ENCODE measurements at regions not wholly inside any gene's neighbourhood (a gene's known extent, or its start where the extent isn't known, plus 50 kb on each side); places are given as distances from the start of the nearest gene placed in this dataset.
"Not testable (repeated sequence)": the region's sequence is repeated elsewhere in the genome, so short reads cannot be mapped to it uniquely, and the experiment has no call there.

DNA sequence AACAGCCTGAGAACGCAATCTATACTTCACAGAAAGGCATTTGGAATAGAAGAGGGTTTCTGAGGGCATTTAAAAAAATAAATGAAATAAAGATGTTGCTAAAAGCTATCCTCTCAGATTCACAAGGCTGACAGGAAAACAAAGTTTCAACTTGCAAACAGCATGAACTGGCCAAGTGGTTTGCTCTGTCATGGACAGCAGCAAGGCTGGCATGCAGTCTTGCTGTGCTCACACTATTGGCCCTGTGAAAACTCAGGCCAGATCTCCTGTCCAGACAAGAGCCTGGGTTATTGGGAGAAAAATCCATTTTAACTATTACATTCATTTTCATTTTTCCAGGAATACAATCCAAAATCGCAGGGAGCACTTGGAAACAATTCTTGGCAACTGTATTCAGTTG is 506.2 kb upstream of the SLC35B3 start:
- DNase-seq, result no peak

- DNase-seq, result no peak
These were observed 505.0 kb upstream of the SLC35B3 start for GRCh38 chr6:8940356-8940755.

DNA sequence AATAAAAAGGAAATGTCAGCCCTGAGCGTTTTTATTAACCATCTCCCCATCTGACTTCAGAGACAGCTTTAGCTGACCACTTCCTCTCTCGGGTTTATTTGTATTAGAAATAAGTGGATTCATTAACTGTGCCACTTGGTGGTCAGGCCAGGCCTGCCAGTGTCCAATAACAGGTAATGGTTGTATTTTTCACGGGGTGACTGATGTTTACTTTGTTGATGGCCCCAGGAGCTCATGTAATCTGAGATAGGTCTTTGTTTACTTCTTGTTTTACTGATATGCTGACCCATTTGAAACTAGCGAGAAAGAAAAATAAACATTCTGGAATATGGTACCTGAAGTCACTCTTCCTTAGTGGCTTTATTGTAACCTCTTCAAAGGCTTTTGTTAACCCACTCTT is 504.3 kb upstream of the SLC35B3 start:
- DNase-seq, result peak; percentile 3

DNA sequence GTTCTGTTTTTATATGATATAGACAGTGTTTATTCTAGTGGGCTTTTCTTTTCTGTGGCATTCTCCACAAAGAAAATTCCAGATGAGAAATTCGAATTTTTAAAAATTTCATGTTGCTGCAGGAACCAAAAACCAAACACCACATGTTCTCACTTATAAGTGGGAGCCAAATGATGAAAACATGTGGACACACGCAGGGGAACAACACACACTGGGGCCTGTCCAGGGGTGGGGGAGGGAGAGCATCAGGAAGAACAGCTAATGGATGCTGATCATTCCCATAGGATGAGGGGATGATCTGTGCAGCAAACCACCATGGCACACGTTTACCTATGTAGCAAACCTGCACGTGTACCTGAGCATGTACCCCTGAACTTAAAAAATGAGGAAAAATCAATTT is 499.0 kb upstream of the SLC35B3 start:
- no peak for DNase-seq

DNA sequence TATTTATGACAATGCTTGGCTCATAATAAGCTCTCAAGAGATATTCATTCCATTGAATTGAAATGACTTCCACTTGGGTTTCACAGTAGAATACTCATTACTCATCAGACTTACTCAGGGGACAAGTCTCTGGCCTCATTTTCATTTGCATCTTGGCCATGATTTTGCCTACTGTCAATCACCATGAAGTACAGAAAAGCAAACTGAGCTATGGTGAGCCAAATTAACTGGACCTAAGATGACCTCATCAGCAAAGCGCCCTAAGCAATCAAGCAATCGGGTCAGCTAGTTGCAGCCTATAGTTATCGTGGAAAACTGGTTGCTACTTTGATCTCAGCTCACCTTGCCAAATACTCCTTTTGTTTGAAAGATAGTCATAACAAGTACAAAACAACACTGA is 494.7 kb upstream of the SLC35B3 start:
- DNase-seq, result no peak

- DNase-seq, result not testable (repeated sequence)
These were observed 484.9 kb upstream of the SLC35B3 start for GRCh38 chr6:8920244-8920643.

DNA sequence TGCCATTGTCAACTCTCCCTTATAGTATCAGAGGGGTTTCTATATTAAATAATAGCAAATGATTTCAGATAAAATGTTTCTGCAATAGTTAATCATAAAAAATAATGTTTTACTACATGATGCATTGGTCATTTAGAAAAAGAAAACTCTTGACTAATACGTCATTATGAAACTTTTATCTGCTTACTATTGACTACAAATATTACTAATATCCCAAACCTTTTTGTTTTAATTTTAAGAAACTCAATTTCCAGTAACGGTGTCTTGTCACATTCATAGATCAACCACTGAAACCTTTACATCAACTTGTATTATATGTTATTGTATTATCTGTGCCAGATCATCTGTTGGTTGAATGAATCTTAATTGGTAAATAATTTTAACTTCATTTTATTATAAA is 482.9 kb upstream of the SLC35B3 start:
- no peak for DNase-seq

GRCh38 chr6:8914700-8915099 is 479.4 kb upstream of the SLC35B3 start:
- DNase-seq, result no peak

GRCh38 chr6:8908638-8909037 is 473.3 kb upstream of the SLC35B3 start:
- no peak for DNase-seq

DNA sequence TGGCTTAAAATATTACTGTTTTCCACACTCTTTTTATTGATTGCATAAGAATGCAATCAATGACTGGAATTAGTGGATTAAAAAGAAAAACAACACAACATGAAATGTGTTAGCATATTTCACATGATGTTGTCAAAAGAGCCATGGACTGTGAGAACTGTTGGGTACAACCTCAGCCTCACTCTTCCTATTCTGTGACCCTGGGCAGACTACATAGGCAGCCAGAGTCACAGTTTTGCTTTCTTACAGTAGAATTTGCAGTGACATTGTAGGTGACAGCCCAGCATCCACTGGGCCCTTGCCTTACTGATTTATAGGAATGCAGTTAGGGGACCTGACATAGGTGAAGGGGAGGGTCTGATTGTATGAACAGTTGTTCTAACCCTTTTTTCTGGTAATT is 471.4 kb upstream of the SLC35B3 start:
- DNase-seq, result no peak

GRCh38 chr6:8905757-8906156 is 470.4 kb upstream of the SLC35B3 start:
- DNase-seq, result peak; percentile 4

DNA sequence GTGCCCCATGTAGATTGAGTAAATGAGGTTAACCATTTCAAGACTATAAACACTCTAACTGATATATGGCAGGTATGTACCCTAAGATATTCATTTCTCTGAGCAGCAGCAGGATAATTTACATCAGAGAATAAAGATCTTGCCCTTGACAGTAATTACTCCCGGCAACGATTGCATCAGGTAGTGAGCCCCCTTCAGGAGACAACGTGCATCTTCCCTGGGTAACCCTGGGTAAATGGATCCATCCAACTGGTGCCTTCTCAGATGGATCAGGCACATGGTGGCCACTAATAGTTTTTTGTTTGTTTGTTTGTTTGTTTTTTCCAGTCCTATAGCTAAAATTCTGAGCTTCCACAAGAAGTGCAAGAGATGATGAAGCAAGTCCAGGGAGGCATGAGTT is 469.4 kb upstream of the SLC35B3 start:
- DNase-seq, result peak; percentile 27

- DNase-seq, result no peak
These were observed 464.7 kb upstream of the SLC35B3 start for GRCh38 chr6:8900056-8900455.

GRCh38 chr6:8889514-8889913 is 454.2 kb upstream of the SLC35B3 start:
- no peak for DNase-seq

- DNase-seq, result peak; percentile 45
These were observed 453.1 kb upstream of the SLC35B3 start for GRCh38 chr6:8888468-8888867.

DNA sequence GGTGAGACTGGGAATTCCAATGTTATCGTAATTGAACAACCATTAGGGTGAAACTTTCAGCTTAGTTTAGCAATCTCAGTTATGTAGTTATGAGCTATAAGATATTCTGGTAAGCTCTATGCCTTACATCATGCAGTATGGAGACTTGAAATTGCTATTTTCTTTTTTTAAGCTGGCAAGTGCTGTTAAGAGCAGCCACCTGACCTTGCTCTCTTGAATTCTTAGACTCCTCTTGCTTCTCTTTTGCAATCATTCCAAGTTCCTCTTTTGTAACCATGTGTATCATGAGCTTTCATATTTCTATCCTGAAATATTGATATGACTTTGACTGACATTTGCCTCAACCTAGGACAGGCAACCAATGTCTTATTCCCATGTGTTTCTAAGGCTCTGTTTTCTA is 446.3 kb upstream of the SLC35B3 start:
- peak; percentile 73 for DNase-seq

DNA sequence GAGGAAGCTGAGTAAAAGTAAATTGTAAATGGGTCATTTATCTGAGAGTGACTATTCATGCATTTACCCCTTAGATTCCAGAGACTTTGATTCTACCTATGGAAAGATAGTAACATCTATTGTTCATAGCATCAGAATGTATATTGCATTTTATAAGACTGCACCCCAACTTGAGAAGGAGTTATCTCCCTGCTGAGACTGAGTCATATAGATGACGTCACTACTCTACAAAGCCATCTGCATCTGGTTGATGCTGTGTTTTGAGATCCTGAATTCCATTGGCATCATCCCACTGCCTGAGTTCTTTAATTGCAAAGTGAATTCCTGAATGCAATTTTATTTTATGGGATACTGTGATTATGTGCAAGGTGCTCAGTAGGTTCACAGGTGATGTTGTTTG is 444.0 kb upstream of the SLC35B3 start:
- no peak for DNase-seq

- DNase-seq, result no peak
These were observed 440.6 kb upstream of the SLC35B3 start for GRCh38 chr6:8875986-8876385.

- no peak for DNase-seq
These were observed 437.2 kb upstream of the SLC35B3 start for GRCh38 chr6:8872589-8872988.

DNA sequence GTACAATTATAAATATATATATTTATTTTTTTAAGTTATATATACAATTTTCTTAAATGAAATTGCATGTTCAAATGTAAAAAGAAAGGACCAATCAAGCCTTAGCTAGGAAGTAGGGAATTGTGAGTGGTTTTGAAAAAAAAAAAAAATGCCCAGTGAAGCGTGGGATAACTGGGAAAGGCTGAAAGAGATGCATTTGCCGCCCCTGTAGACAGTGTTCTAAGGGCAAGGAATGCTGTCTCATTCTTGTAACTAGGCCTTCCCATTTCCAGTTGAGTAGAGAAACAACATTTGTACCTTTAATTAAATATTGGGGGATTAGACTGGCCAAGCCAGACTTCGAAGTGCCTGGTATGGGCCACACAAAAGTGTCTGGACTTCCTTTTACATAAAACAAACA is 430.1 kb upstream of the SLC35B3 start:
- no peak for DNase-seq

DNA sequence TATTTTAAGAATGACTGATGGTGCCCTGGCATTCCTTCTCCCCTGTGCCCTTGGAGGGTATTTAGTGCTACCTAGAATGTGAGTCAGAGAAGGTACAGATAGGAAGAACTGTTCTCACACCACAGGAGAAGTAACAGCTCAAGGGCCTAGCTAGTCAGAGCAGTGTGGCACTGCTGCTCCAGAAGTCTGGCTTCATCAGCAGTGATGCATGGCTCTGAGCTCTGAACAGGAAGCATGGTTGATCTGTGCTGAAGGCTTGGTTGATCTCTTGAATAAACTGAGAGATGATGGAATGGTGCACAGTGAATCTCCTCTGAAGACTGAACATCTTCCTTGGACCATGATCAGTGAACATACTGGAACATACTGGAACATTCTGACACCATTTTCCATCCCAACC is 425.3 kb upstream of the SLC35B3 start:
- DNase-seq, result no peak

- DNase-seq, result no peak
These were observed 424.2 kb upstream of the SLC35B3 start for GRCh38 chr6:8859501-8859900.

GRCh38 chr6:8858854-8859331 is 423.5 kb upstream of the SLC35B3 start:
- no peak for DNase-seq

DNA sequence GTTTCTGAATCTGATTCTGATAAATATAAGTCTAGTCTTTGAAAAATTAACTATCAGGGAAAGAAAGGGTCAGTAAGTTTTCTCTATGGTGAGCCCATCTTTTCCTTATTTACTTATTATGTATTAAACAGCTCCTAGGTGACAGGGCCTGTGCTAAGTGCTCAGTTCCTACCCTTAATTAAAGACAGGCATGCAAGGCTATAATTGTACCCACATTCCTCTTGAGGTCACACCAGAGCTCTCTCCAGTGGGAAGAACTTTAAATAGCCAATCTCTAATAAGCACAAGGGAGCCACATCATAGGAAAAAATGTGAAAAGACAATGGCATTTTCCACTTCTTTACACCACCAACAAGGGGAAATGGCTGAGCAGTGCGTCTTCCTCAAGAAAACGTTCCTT is 421.8 kb upstream of the SLC35B3 start:
- no peak for DNase-seq

DNA sequence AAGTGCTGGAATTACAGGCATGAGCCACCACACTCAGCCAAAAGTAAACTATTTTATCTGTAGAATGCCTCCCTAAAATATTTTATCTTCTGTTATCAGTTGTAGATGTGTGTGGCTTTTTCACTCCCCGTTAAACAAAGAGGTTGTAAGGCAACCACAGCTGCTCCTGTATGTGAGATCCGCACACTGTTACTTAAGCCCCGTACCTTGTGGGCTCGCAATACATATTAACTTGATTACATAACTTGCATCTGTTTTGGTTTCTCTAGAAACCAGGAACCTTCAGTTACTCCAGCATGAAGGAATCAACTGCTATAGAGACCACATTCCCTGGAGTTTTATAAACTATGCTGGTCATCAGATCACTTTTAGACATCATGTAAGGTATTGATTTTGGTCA is 420.1 kb upstream of the SLC35B3 start:
- DNase-seq, result peak; percentile 37

DNA sequence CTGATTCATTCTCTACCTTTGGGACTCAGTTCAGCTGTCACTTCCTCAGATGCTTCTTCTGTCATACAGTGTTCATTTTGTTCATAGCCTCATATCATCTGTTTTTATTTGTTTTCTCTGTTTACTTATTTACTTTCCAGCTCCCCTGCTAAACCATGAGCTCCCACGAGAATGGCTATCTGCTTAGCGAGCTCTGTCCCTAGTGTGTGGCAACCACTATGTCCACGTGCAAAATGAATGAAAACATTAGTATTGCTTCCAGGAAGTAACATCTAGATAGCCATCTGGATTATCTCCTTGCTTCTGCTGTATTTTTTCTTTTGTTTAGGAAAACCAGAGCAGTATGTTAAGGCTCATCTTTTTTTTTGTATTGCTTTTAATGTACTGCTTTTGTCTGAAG is 417.0 kb upstream of the SLC35B3 start:
- DNase-seq, result no peak
